ENCODE measurements at regions not wholly inside any gene's neighbourhood (a gene's known extent, or its start where the extent isn't known, plus 50 kb on each side); places are given as distances from the start of the nearest gene placed in this dataset.

GRCh38 chr11:122509091-122509490 is 146.4 kb upstream of the UBASH3B start:
- TF ChIP-seq MEF2A (IDR thresholded peaks at IDR 0.05; ENCODE audit: control insufficient read depth, low read depth, low read length) = no peak
- TF ChIP-seq GATAD2A (IDR thresholded peaks at IDR 0.05) = no peak
- no peak for TF ChIP-seq CTCF (IDR thresholded peaks at IDR 0.05 in 2 of 3, conservative IDR thresholded peaks at IDR 0.05 in 1 of 3; ENCODE audit: insufficient read depth in 2 of 3, low read depth in 1 of 3, low read length in 3 of 3)
- TF ChIP-seq THRAP3 (IDR thresholded peaks at IDR 0.05; ENCODE audit: borderline replicate concordance) = no peak
- no peak for TF ChIP-seq AFF1 (IDR thresholded peaks at IDR 0.05; ENCODE audit: low read depth in 1 of 2, partially characterized antibody in 2 of 2)
- TF ChIP-seq, protein P1, sequence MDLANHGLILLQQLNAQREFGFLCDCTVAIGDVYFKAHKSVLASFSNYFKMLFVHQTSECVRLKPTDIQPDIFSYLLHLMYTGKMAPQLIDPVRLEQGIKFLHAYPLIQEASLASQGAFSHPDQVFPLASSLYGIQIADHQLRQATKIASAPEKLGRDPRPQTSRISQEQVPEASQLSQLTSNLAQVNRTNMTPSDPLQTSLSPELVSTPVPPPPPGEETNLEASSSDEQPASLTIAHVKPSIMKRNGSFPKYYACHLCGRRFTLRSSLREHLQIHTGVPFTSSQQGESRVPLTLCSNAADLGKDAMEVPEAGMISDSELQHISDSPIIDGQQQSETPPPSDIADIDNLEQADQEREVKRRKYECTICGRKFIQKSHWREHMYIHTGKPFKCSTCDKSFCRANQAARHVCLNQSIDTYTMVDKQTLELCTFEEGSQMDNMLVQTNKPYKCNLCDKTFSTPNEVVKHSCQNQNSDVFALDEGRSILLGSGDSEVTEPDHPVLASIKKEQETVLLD (IDR thresholded peaks at IDR 0.05) = no peak
- no peak for TF ChIP-seq CREM (IDR thresholded peaks at IDR 0.05; ENCODE audit: low read depth)
- no peak for TF ChIP-seq ZBTB5 (IDR thresholded peaks at IDR 0.05)
- TF ChIP-seq TAF7 (tag; IDR thresholded peaks at IDR 0.05) = no peak

Measured in K562 (cell line).